ENCODE measurements at regions not wholly inside any gene's neighbourhood (a gene's known extent, or its start where the extent isn't known, plus 50 kb on each side); places are given as distances from the start of the nearest gene placed in this dataset.

GRCh38 chr5:133704411-133704810, 92.1 kb upstream of the FSTL4 start:
- H3K9me3 ChIP-seq (ENCODE audit: insufficient read depth, low read length), result no peaks in the 10 kb centered on the region
- H3K79me2 ChIP-seq (ENCODE audit: low read length), result no peaks in the 10 kb centered on the region
- no peak for TF ChIP-seq EZH2phosphoT487 (IDR thresholded peaks at IDR 0.05; ENCODE audit: low read depth)
- TF ChIP-seq CTCF (IDR thresholded peaks at IDR 0.05; ENCODE audit: low read depth, low read length), result no peak
- H3K27ac ChIP-seq (ENCODE audit: low read length), result no peak overlapping the region
- H3K27me3 ChIP-seq (ENCODE audit: low read depth, low read length), result no peaks in the 10 kb centered on the region
- no peak overlapping the region for H3K4me2 ChIP-seq (ENCODE audit: low read length)
- no peak overlapping the region for H3K4me3 ChIP-seq (ENCODE audit: low read length)
- H3K9ac ChIP-seq (ENCODE audit: low read length), result no peak overlapping the region
- peaks cover 18% of the 10 kb centered on the region for H3K4me1 ChIP-seq (ENCODE audit: low read length)
- no peaks in the 10 kb centered on the region for H4K20me1 ChIP-seq (ENCODE audit: insufficient read depth, low read length)
- H3K36me3 ChIP-seq (replicated peaks; ENCODE audit: low read depth, low read length), result peaks cover 6% of the 10 kb centered on the region
- no peak overlapping the region for H2AFZ ChIP-seq (ENCODE audit: low read depth, low read length)

- H3K36me3 ChIP-seq (replicated peaks; ENCODE audit: low read depth, low read length), result peaks cover 6% of the 10 kb centered on the region
- H3K27ac ChIP-seq (ENCODE audit: low read length), result no peak overlapping the region
- no peaks in the 10 kb centered on the region for H3K9me3 ChIP-seq (ENCODE audit: insufficient read depth, low read length)
- H3K9ac ChIP-seq (ENCODE audit: low read length), result no peak overlapping the region
- H3K79me2 ChIP-seq (ENCODE audit: low read length), result no peaks in the 10 kb centered on the region
- H3K4me3 ChIP-seq (ENCODE audit: low read length), result no peak overlapping the region
- no peaks in the 10 kb centered on the region for H4K20me1 ChIP-seq (ENCODE audit: insufficient read depth, low read length)
- peaks cover 22% of the 10 kb centered on the region for H3K4me1 ChIP-seq (ENCODE audit: low read length)
- H3K27me3 ChIP-seq (ENCODE audit: low read depth, low read length), result no peaks in the 10 kb centered on the region
- H3K4me2 ChIP-seq (ENCODE audit: low read length), result no peak overlapping the region
- TF ChIP-seq CTCF (IDR thresholded peaks at IDR 0.05; ENCODE audit: low read depth, low read length) (no peak), EZH2phosphoT487 (IDR thresholded peaks at IDR 0.05; ENCODE audit: low read depth) (no peak)
- no peak overlapping the region for H2AFZ ChIP-seq (ENCODE audit: low read depth, low read length)
These were observed 91.6 kb upstream of the FSTL4 start for GRCh38 chr5:133703935-133704334.

GRCh38 chr5:133702791-133703770, 90.7 kb upstream of the FSTL4 start:
- H3K79me2 ChIP-seq (ENCODE audit: low read length), result no peaks in the 10 kb centered on the region
- H3K9ac ChIP-seq (ENCODE audit: low read length), result no peak overlapping the region
- H3K9me3 ChIP-seq (ENCODE audit: insufficient read depth, low read length), result no peaks in the 10 kb centered on the region
- H3K27me3 ChIP-seq (ENCODE audit: low read depth, low read length), result no peaks in the 10 kb centered on the region
- no peak overlapping the region for H2AFZ ChIP-seq (ENCODE audit: low read depth, low read length)
- H3K4me3 ChIP-seq (ENCODE audit: low read length), result no peak overlapping the region
- peaks cover 30% of the 10 kb centered on the region for H3K4me1 ChIP-seq (ENCODE audit: low read length)
- no peak overlapping the region for H3K27ac ChIP-seq (ENCODE audit: low read length)
- H4K20me1 ChIP-seq (ENCODE audit: insufficient read depth, low read length), result no peaks in the 10 kb centered on the region
- peaks cover 6% of the 10 kb centered on the region for H3K36me3 ChIP-seq (replicated peaks; ENCODE audit: low read depth, low read length)
- H3K4me2 ChIP-seq (ENCODE audit: low read length), result no peak overlapping the region
- TF ChIP-seq EZH2phosphoT487 (IDR thresholded peaks at IDR 0.05; ENCODE audit: low read depth) (no peak), CTCF (IDR thresholded peaks at IDR 0.05; ENCODE audit: low read depth, low read length) (peak; percentile 35)

GRCh38 chr5:133701871-133702270, 89.5 kb upstream of the FSTL4 start:
- H3K79me2 ChIP-seq (ENCODE audit: low read length), result no peaks in the 10 kb centered on the region
- no peak overlapping the region for H3K9ac ChIP-seq (ENCODE audit: low read length)
- no peak overlapping the region for H3K27ac ChIP-seq (ENCODE audit: low read length)
- no peaks in the 10 kb centered on the region for H3K27me3 ChIP-seq (ENCODE audit: low read depth, low read length)
- H3K9me3 ChIP-seq (ENCODE audit: insufficient read depth, low read length), result no peaks in the 10 kb centered on the region
- peaks cover 42% of the 10 kb centered on the region for H3K4me1 ChIP-seq (ENCODE audit: low read length)
- peaks cover 6% of the 10 kb centered on the region for H3K36me3 ChIP-seq (replicated peaks; ENCODE audit: low read depth, low read length)
- no peaks in the 10 kb centered on the region for H4K20me1 ChIP-seq (ENCODE audit: insufficient read depth, low read length)
- H3K4me2 ChIP-seq (ENCODE audit: low read length), result no peak overlapping the region
- no peak overlapping the region for H2AFZ ChIP-seq (ENCODE audit: low read depth, low read length)
- TF ChIP-seq CTCF (IDR thresholded peaks at IDR 0.05; ENCODE audit: low read depth, low read length) (no peak), EZH2phosphoT487 (IDR thresholded peaks at IDR 0.05; ENCODE audit: low read depth) (no peak)
- no peak overlapping the region for H3K4me3 ChIP-seq (ENCODE audit: low read length)

All from OCI-LY3 (cell line).